Umbilical cord (tissue), 1 donor: ENCODE measurements at regions not wholly inside any gene's neighbourhood (a gene's known extent, or its start where the extent isn't known, plus 50 kb on each side); places are given as distances from the start of the nearest gene placed in this dataset.
"Not testable (repeated sequence)": the region's sequence is repeated elsewhere in the genome, so short reads cannot be mapped to it uniquely, and the experiment has no call there.

Experiments used
- DNase-seq: peaks from one replicate; pipeline ENCODE4 v3.0.0-alpha.2; 2015; ENCODE audit warnings: low spot score

DNA sequence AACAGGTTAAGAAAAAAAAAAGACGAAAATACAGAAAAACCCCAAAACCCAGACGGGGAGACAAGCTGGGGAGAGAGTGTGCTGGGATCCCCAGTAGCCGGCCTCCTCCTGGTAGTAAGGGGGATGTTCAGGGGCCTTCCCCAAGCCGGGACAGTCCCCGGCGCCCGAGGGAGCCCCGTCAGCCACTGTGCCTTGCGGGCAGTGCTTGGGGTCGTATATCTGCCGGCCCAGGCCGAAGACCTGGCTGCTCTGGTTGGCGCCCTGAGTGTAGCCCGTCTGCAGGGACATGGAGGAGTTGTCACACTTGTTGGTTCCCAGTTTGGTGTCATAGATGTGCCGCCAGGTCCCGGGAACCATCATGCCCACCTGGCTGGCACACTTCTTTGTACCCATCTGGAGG, 287.2 kb upstream of the GADL1 start:
- DNase-seq, result no peak

- DNase-seq, result no peak
Observed at GRCh38 chr3:31182661-31183060, 288.2 kb upstream of the GADL1 start.

DNA sequence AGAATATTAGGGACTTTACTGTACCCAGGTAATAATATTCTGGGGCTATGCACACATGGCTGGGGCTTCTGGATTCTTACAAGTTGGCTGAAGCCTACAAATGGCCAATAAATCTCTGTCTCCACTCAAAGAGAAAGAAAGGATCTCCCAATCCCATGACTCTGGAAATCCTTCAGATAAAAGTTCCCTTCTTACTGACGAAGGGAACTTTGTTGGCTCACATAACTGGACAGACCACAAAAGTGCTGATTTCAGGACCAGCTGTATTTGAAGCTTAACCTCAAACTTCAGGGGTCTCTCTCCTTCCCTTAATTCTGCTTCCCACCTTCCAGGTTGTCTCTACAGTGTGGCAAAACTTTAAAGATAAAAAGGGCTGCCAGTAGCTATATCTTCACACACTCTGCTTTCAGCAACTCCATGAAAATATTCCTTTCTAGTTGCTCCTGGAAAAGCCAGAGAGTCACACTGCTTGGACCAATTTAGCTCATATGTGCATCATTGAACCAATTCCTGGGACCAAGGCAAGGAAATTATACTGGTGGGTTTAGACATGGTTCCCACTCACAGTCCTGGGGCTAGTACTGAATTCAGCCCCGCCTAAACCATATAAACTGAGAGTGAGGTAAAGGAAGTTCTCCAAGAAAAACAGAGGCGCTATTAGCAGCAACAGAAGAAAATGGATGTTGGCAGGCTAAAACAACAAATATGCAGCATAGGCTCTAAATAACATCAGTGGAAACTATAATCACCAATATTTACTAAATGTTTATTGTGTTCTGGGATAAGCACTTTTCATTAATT, 290.0 kb upstream of the GADL1 start:
- peak; percentile 44 for DNase-seq

DNA sequence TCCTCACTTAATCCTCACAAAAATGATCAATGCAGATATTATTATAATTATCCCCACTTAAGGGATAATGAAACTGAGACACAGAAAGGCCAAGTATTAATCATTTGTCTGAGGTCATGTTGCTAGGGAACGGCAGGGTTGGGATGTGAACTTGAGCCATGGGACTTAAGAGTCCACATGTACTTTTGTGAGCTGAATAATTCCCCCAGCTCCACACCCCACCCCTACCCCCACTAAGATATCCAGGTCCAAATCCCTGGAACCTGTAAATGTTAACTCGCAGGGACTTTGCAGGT, 290.5 kb upstream of the GADL1 start:
- DNase-seq, result peak; percentile 65

GRCh38 chr3:31186041-31186440, 291.6 kb upstream of the GADL1 start:
- DNase-seq, result no peak

GRCh38 chr3:31187380-31187779, 292.9 kb upstream of the GADL1 start:
- DNase-seq, result no peak

DNA sequence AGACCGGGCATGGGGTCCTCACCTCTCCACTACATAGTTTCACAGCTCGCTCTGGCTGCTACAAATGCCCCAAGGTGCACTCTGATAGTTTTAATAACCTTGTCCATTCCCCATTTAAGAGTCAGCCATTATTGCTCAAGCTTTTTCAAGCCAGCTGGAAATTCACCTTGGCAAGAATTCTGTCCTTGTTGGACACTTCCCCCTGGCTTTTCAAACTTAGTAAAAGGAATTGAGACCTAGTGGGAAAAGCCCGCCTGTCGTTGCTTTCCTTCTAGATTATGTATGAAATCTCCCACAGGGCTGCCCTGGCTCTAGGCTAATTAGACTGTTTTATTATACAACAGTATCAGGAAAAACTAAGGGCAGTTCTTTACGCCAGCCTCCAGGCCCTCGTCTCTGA, 293.7 kb upstream of the GADL1 start:
- DNase-seq, result no peak

DNA sequence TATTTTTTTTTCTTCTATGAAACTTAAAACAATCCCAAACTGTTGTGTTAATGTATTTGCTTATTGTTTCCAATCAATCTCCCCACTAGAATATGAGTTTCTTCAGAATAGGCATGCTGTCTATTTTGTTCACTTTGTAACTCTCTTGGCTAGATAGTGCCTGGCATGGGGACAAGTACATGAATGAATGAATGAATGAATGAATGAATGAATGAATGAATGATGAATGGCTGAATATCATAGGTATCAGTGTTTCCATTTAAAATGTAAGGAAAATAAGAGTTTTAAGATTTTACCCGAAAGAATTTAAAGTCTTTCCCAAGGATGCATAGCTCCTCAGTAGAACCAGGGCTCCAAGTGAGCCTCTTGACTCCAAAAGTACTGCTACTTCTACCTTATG, 294.9 kb upstream of the GADL1 start:
- no peak for DNase-seq

GRCh38 chr3:31189971-31190370, 295.5 kb upstream of the GADL1 start:
- no peak for DNase-seq

- DNase-seq, result no peak
Observed at GRCh38 chr3:31191354-31191753, 296.9 kb upstream of the GADL1 start.

DNA sequence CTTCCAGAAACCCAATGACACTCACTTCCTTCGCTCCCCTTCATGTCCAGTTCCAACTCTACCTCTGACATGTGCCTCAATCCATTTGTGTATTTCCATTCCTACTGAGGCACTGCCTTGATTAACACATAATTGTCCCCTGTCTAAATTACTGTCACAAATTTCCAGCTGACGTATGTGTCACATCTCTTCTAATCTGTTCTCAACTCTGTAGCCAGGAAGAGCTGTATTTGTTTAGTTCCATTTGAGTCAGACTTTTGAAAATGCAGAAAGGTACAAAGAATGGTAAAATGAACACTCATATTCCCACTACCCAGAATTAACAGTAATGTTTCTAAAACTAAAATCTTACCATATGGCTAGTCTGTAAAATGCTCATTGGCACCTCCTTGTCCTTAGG, 299.0 kb upstream of the GADL1 start:
- no peak for DNase-seq

GRCh38 chr3:31193871-31194270, 299.4 kb upstream of the GADL1 start:
- no peak for DNase-seq

GRCh38 chr3:31196261-31196660, 301.8 kb upstream of the GADL1 start:
- DNase-seq, result no peak

DNA sequence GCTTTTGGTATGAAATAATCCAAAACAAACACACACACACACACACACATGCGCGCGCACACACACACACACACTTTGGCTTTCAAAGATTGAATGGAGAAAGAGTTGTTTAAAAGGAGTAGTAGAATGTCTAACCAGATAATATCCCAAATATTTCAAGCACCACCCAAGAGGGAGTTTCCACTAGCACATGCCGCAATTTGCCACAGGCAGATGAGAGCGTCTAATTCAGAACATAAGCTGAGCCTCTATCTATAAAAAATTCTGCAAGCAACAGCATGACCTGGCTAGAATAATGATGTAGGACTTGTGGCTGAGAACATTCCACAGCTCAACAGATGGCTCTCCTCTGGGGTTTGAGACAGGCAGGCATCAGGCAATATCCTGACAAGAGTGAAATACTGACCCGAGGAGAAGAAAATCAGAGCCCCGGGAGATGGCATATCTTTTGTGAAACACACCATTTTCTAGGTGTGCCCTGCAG, 302.5 kb upstream of the GADL1 start:
- DNase-seq, result peak; percentile 78

GRCh38 chr3:31197941-31198340, 303.5 kb upstream of the GADL1 start:
- no peak for DNase-seq

GRCh38 chr3:31198890-31199289, 304.4 kb upstream of the GADL1 start:
- no peak for DNase-seq

GRCh38 chr3:31203960-31204795, 309.7 kb upstream of the GADL1 start:
- no peak for DNase-seq

DNA sequence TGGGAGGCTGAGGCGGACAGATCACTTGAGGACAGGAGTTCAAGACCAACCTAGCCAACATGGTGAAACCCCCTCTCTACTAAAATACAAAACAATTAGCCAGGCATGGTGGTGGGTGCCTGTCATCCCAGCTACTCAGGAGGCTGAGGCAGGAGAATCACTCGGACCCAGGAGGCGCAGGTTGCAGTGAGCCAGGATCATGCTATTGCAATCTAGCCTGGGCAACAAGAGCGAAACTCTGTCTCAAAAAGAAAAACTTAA, 310.3 kb upstream of the GADL1 start:
- DNase-seq, result not testable (repeated sequence)

- no peak for DNase-seq
Observed at GRCh38 chr3:31210068-31210645, 315.7 kb upstream of the GADL1 start.

DNA sequence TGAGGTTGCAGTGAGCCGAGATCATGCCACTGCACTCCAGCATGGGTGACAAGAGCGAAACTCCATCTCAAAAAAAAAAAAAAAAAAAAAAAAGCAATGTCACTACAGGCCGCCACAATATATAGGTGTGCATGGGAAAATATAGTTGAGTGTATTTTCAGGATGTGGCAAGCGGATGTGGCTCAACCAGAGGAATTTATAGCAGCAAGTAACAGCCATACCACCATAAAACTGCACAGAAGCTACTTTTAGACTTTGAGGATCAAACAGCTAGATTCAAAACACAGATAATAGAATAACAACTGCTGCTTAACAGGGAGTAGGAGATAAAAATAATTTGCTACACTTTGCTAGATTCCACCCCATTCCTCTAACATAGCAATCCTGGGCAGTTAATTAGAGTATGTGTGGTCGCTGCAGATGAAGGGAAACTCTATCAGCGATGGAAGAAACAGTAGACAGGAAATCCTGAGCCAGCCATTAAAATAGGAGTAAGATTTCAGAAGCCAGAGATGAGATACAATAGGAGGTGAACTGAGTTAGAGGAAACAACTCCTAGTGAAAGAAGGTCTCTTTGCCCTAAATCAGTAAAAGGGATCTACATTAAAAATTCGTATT, 318.7 kb upstream of the STT3B start:
- DNase-seq, result no peak

DNA sequence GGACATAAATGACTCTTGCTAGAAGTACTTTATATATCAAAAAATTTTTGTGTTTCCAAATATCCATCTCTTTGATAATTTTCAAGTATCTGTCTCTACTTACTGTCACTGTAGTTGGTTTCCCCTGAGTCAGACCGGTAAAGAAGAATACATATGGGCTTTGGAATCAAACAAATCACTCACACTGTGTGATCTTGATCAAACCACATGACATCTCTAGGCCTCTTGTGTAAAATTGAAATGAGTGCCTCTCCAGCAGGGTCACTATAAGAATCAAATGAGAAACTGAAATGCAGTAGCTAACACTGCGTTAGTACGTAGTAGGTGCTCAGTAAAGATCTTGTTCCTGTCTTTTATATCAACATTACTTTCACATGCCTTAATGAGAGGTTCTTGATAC, 314.6 kb upstream of the STT3B start:
- DNase-seq, result no peak

DNA sequence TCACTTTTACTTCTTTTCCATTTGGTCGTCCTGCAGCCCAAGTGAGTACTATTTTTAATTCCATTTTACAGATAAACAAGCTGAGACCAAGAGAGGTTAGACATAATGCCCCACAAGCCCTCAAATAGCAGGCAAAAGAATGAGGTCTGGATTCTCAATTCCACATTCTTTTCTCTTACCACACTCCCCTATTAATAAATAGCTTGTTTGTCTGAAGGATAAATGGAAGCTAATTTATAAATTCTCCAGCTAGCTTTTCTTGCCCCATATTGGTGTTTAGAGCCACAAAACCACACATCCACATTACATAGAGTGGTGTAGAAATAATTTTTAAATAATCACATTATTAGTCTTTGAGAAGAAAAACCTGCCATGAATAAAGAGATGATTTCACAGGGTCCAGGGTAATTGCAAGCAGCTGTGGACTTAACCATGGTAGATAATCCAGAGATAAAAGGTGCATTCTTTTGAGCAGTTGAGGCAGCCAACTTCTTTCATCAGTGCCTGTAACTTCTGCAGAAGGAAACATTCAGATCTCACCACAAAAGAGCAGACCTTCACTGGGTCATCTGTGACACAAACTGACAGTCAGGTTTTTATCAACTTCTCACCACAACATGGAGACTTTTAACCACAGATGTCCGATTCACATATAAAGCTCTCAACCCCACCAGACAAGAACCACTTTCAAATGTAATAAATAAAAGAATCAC, 313.4 kb upstream of the STT3B start:
- peak; percentile 65 for DNase-seq
